GM18520 (cell line): ENCODE measurements at regions not wholly inside any gene's neighbourhood (a gene's known extent, or its start where the extent isn't known, plus 50 kb on each side); places are given as distances from the start of the nearest gene placed in this dataset.

ENCODE experiments used
- ATAC-seq: cut with Tn5 transposase; IDR thresholded peaks from one replicate; pipeline ENCODE4 v1.9.1; 2021; ENCODE audit not compliant: unreplicated experiment

DNA sequence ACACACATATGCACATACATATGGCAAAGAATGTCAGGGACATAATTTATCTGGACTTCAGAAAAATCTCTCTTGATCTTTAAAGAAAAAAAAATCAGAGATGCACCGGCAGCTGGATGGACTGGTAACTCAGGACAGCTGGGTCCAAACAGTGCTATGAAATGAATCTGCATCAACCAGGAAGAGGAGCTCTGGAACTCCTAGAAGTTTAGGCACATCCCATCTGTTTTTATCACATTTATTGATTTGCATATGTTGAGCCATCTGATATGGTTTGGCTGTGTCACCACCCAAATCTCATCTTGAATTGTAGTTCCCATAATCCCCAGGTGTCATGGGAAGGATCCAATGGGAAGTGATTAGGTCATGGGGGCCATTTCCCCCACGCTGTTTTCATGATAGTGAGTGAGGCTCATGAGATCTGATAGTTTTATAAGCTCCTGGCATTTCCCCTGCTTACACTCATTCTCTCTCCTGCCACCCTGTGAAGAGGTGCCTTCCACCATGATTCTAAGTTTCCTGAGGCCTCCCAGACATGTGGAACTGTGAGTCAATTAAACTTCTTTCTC lies 87.7 kb upstream of the AKIP1 start:
- ATAC-seq, result no peak

DNA sequence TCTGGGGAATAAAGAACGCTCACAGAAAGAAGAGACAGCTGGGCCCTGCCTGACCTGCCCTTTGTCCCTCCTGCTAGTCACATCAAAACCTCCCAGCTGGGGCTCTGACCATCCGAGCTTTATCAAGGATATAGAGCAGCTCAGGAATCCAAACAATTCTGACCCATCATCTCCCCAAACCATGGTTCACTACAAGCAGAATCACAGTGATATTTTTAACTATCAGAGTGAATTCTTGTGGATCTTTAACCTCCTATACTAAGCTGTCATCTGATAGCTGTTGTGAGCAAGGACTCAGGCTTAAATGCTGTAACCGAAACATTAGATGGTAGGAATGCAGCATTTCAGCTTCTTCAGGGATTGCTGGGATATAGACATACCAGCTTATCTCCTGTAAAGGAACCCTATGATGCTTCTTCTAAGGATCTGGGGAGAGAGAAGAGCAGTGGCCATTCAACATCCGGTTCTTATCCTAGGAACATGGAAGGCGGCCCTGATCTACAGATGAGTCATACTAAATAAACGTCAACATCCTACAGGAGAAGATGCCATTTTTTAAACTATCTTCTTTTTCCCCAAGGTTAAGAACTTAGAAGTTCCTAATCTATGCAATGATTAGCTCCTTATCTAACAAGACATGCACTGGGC lies 84.7 kb upstream of the AKIP1 start:
- ATAC-seq, result no peak

GRCh38 chr11:8826901-8827560 lies 84.0 kb upstream of the AKIP1 start:
- no peak for ATAC-seq

- no peak for ATAC-seq
Observed at GRCh38 chr11:8828046-8828445, 82.9 kb upstream of the AKIP1 start.

- no peak for ATAC-seq
Observed at GRCh38 chr11:8828580-8829361, 82.2 kb upstream of the AKIP1 start.

DNA sequence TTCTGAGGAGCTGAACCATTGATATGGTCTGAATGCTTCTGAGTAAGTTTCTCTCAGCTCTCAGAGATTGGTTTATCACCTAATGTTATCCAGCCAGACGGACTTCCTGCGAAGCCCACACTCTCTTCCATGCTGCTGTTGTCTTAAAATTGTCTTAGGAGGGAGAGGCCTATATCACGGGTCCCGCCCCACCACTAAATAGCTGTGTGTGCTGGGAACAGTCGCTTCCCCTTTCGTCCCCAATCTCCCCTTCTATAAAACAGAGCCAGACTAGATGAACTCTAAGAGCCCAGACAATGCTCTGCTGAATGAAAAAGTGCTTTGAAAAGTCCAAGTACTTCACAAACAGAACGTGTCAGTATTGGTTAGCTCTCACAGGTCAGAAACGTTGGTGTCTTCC lies 81.4 kb upstream of the AKIP1 start:
- ATAC-seq, result no peak

- no peak for ATAC-seq
Observed at GRCh38 chr11:8830641-8831040, 80.3 kb upstream of the AKIP1 start.

DNA sequence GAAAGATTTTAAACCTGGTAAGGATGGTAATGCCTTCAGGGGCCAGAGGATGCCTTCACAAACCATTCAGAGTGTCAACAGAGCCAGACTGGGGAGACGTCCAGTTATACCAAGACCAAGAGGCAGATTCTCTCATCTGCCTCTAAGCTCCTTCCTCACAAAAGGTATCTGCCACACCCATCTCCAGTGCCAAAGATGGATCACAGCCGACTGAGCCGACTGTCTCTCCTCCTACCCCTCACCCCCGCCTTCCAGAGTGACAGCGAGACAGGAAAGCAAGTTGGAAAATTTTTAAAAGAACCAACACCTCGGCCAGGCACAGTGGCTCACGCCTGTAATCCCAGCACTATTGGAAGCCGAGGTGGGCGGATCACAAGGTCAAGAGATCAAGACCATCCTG lies 79.1 kb upstream of the AKIP1 start:
- no peak for ATAC-seq

GRCh38 chr11:8832571-8833260 lies 78.3 kb upstream of the AKIP1 start:
- peak; percentile 85 for ATAC-seq

DNA sequence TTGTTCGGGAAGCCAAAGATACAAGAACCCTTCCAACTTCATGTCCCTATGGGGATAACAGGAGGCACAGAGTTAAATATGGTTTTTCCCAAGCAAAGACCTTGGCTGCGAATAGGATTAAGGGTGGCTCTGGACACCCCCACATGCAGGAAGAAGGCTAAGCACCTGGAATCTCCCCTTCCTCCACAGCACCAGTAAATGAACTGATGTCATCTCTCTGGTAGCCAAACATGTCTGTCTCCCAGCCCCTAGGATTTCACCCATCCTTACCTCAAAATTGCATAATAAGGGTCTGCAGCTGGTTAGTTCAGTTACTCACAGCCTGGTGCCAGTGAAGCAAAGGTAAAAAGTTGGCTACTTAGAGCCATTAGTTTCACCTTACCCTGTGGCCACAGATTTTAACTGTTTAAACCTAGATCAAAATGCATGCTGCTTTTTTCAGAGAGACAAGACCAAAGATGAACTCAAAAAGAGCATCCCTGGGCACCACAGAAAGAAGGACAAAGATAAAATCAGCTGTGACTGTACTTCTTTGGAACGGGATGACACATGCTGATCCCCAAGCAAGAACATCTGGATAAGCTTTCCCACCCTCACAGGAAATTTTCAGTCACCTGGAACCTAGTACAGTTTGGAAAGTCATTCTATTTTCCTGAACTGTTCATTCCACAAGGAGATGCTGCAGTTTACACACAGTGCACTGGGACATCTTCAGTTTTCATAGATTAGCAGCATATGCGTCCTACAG lies 77.2 kb upstream of the AKIP1 start:
- ATAC-seq, result no peak

GRCh38 chr11:8834379-8834778 lies 76.6 kb upstream of the AKIP1 start:
- ATAC-seq, result no peak

GRCh38 chr11:8838248-8838647 lies 72.7 kb upstream of the AKIP1 start:
- no peak for ATAC-seq

DNA sequence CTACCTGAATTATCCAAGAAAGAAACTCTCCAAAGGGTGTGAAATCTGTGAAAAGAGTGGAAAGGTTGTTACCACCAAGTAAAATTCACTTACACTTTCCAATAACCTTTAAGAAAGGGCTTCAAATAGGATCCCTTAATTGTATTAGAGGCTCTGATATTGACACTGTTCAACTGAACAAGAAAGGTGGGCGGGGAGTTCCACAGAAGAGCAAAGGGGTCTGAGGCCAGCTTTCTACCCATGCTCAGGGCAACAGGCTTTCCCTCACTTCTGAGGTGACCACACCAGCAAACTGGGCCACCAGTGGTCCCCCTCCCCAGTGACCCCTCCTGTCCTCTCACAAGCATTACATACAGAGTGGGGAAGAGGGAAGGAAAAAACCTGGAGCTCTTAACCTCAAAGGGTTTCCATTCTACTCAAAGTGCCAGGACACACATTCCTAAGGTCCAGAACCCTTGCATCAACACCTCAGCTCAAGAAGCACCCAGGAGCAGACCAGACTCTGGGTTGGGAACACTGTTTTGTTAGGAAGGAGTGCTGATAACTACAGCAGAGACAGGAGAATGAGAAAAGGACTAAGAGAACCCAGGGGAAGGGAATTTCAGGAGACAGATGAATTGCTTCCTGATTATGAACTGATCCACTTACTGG lies 71.6 kb upstream of the AKIP1 start:
- ATAC-seq, result no peak

DNA sequence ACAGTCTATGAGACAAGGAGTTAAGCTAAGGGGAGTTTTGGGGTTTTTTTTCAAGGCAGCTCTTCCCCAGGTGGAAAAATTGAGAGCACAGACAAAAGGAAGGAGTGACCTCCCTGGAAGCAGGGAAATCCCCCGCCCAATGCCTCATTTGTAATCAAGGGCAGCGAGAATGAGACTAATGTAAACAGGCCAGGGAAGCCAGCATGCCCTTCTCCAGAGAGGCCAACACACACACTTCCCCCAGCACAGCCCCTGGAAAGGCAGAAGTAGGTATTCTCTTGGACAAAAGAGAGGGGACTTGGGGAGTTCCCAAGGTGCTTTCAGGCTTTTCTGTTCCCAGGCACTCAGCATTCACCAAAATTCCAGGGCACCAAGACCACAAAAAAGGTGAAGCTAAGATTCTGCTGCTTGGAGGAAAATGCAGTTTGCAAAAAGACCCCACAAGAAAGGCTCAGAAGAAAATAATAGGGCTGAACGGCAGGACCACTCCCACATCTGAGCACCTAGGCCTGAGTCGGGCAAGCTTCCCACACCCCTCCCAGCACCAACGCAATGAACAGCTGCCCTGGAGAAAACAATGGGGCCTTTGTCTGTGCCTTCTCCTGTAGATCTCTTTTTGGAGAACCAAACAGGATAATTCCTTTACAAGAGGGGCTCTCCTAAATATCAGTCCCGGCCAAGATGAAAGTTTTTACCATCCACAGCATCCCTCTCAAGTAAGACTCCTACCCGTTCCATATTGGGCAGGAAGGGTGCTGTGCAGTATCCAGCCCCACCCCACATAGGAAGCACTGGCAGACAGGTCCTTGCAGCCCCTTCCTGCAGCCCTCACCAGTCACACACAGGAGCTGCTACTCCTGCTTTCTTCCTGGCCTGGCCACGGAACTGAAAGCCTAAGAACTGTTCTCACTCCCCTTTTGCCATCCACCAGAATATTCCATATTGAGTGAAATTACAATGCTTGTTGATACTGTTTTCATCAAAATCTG lies 70.7 kb upstream of the AKIP1 start:
- ATAC-seq, result no peak

- ATAC-seq, result no peak
Observed at GRCh38 chr11:8841899-8842298, 69.1 kb upstream of the AKIP1 start.

DNA sequence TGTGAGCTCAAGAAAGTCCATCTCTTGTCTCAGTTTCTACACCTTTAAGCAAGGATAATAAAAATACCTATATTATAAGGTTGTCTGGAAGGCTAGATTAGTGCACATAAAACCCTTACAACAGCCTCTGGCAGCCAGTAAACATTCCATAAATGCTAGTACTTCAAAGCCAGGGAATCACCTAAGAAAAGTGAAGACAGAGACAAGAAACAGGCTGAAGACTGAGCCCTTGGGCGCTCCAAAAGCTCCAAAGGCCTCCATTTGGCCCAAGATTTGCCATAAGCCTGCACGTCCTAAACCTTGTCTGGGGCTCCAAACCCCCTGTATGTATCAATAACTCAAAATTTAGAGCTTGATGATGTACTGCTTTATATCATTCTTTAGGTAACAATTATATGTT lies 52.2 kb upstream of the AKIP1 start:
- no peak for ATAC-seq
